Brain microvascular endothelial cell (primary cell): ENCODE measurements at regions not wholly inside any gene's neighbourhood (a gene's known extent, or its start where the extent isn't known, plus 50 kb on each side); places are given as distances from the start of the nearest gene placed in this dataset.

Experiments used
- DNase-seq: peaks from one replicate; pipeline ENCODE4 v3.0.0-alpha.2; 2020
- H3K27ac ChIP-seq: fragments of 250-450 bp; sonication (Bioruptor Pico); 2 replicates; pipeline ENCODE4 v1.5.1; 2020; ENCODE audit warnings: mild to moderate bottlenecking, moderate library complexity
- H3K27me3 ChIP-seq: fragments of 250-450 bp; sonication (Bioruptor Pico); replicated peaks from 2 replicates; pipeline ENCODE4 v1.5.1; 2020; ENCODE audit warnings: mild to moderate bottlenecking
- H3K36me3 ChIP-seq: fragments of 250-450 bp; sonication (Bioruptor Pico); replicated peaks from 2 replicates; pipeline ENCODE4 v1.5.1; 2020; ENCODE audit warnings: mild to moderate bottlenecking
- H3K4me3 ChIP-seq: 2 replicates; pipeline ENCODE4 v1.5.1; 2011; ENCODE audit warnings: low read depth, mild to moderate bottlenecking, control low read depth, low read length, moderate library complexity
- CTCF ChIP-seq: IDR thresholded peaks from 2 replicates; pipeline ENCODE4 v1.5.1; 2011; ENCODE audit warnings: low read depth, mild to moderate bottlenecking, moderate library complexity, low read length, control low read depth, inconsistent platforms; ENCODE audit errors: missing control alignments
- in situ Hi-C: cut with HindIII; loops from 2 replicates; pipeline ENCODE4 v1.10.0; 2017; ENCODE audit warnings: low sequenced_read_pairs, low pct_ligation_motif_present

- Histone ChIP-seq H3K36me3 (no peaks in the 10 kb centered on the region), H3K27me3 (peaks cover 11% of the 10 kb centered on the region), H3K4me3 (no peak overlapping the region), H3K27ac (no peak overlapping the region)
- peak; percentile 53 for TF ChIP-seq CTCF
- peak; percentile 12 for DNase-seq
- in situ Hi-C loops: no loop called here
Observed at GRCh38 chr12:98374007-98374406, 141.4 kb upstream of the TMPO start.

GRCh38 chr12:98379106-98379505, 136.3 kb upstream of the TMPO start:
- DNase-seq: no peak
- H3K36me3 ChIP-seq: no peaks in the 10 kb centered on the region
- in situ Hi-C loops: no loop called here
- H3K4me3 ChIP-seq: no peak overlapping the region
- peaks cover 11% of the 10 kb centered on the region for H3K27me3 ChIP-seq
- no peak for TF ChIP-seq CTCF
- H3K27ac ChIP-seq: no peak overlapping the region

DNA sequence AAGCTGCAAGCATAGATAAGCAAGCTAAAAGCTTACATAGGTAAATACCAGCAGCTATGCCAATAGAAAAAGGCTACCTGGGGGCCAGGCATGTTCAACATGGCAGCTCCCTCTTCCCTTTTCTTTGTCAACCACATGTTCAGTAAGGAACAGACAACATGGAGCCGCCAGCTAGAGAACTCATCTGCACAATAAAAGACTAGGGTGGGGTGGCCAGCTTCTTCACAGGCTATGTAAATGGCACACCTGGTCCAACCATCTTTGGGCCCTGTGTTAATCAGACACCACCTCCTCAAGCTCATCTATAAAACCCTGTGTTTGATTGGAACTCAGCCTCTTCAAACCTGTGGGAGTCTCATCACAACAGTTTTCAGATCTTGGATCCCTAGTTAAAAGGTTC, 129.7 kb upstream of the TMPO start:
- no peaks in the 10 kb centered on the region for H3K36me3 ChIP-seq
- TF ChIP-seq CTCF: no peak
- H3K27me3 ChIP-seq: no peaks in the 10 kb centered on the region
- H3K27ac ChIP-seq: no peak overlapping the region
- in situ Hi-C loops: no loop called here
- no peak overlapping the region for H3K4me3 ChIP-seq
- no peak for DNase-seq

- H3K27ac ChIP-seq: no peak overlapping the region
- TF ChIP-seq CTCF: no peak
- in situ Hi-C loops: no loop called here
- DNase-seq: no peak
- no peak overlapping the region for H3K4me3 ChIP-seq
- no peaks in the 10 kb centered on the region for H3K36me3 ChIP-seq
- no peaks in the 10 kb centered on the region for H3K27me3 ChIP-seq
Observed at GRCh38 chr12:98387444-98387843, 127.9 kb upstream of the TMPO start.

GRCh38 chr12:98388126-98388525, 127.3 kb upstream of the TMPO start:
- Histone ChIP-seq H3K36me3 (no peaks in the 10 kb centered on the region), H3K4me3 (no peak overlapping the region), H3K27me3 (no peaks in the 10 kb centered on the region), H3K27ac (no peak overlapping the region)
- no peak for TF ChIP-seq CTCF
- DNase-seq: no peak
- in situ Hi-C loops: no loop called here

DNA sequence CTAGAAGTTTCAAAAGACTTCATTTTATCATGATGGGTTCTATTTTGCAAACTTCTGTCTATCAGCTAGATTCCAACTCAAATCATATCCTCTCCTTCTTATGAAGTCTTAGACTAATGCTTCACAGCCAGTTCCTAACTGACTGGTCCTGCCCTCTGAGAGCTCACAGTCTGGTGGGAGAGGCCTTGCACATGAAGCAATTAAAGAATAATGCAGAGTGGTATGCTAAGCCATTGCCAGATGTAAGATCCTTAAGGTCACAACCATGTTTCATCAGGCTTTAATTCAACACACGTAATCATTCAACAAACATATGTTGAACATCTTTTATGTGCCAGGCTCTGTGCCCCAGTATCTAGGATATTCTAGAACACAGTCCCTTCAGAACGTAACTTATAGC, 125.8 kb upstream of the TMPO start:
- no peak for TF ChIP-seq CTCF
- no peaks in the 10 kb centered on the region for H3K27me3 ChIP-seq
- no peak overlapping the region for H3K4me3 ChIP-seq
- DNase-seq: no peak
- in situ Hi-C loops: no loop called here
- no peaks in the 10 kb centered on the region for H3K36me3 ChIP-seq
- H3K27ac ChIP-seq: no peak overlapping the region
